CD4-positive, CD25-positive, alpha-beta regulatory T cell (primary cell): ENCODE measurements at regions not wholly inside any gene's neighbourhood (a gene's known extent, or its start where the extent isn't known, plus 50 kb on each side); places are given as distances from the start of the nearest gene placed in this dataset.

Experiments used
- ATAC-seq, 2 donors: fragments of 150-1000 bp; cut with Tn5 transposase; one replicate each; pipeline ENCODE4 v1.10.0; 2021; ENCODE audit warnings: low read depth in 2 of 2, moderate number of reproducible peaks in 2 of 2, moderate library complexity in 1 of 2
- DNase-seq, 3 donors: peaks; one replicate each; pipeline versions ENCODE4 v3.0.0 to v3.0.0-alpha.2; 2012 to 2022; ENCODE audit warnings: mixed read lengths in 1 of 3
- H3K27ac ChIP-seq: one replicate; pipeline ENCODE4 v1.7.0; 2013; ENCODE audit warnings: mild to moderate bottlenecking, low read length; ENCODE audit not compliant: insufficient read depth, poor library complexity, severe bottlenecking
- H3K27me3 ChIP-seq: one replicate; pipeline ENCODE4 v1.7.0; 2013; ENCODE audit warnings: low read length; ENCODE audit not compliant: control insufficient read depth, insufficient read depth
- H3K36me3 ChIP-seq: one replicate; pipeline ENCODE4 v1.7.0; 2013; ENCODE audit warnings: mild to moderate bottlenecking, low read length, moderate library complexity; ENCODE audit not compliant: control insufficient read depth, insufficient read depth
- H3K4me1 ChIP-seq: 2 replicates; pipeline ENCODE4 v1.7.0; 2013; ENCODE audit warnings: mild to moderate bottlenecking, low read length; ENCODE audit not compliant: insufficient read depth, control insufficient read depth, poor library complexity, severe bottlenecking
- H3K4me3 ChIP-seq: one replicate; pipeline ENCODE4 v1.7.0; 2013; ENCODE audit warnings: low read depth, mild to moderate bottlenecking, low read length, moderate library complexity
- H3K9me3 ChIP-seq, 2 experiments: 1 replicate in 1 of 2; 2 replicates in 1 of 2; pipeline ENCODE4 v1.7.0; 2013; ENCODE audit warnings: low read length in 2 of 2, mild to moderate bottlenecking in 1 of 2, moderate library complexity in 1 of 2; ENCODE audit not compliant: control insufficient read depth in 2 of 2
- H3K27ac Mint-ChIP-seq, 3 donors: one replicate each; pipeline ENCODE4 v1.8.0; 2020 to 2022; ENCODE audit warnings: mild to moderate bottlenecking in 3 of 3, mixed read lengths in 3 of 3, moderate library complexity in 2 of 3
- H3K27me3 Mint-ChIP-seq: one replicate; pipeline ENCODE4 v1.8.0; 2022; ENCODE audit warnings: mild to moderate bottlenecking, mixed read lengths
- H3K36me3 Mint-ChIP-seq: one replicate; pipeline ENCODE4 v1.8.0; 2020; ENCODE audit warnings: mixed read lengths
- H3K4me1 Mint-ChIP-seq, 4 donors: one replicate each; pipeline ENCODE4 v1.8.0; 2020 to 2022; ENCODE audit warnings: mixed read lengths in 4 of 4, mild to moderate bottlenecking in 1 of 4
- H3K4me3 Mint-ChIP-seq, 4 donors: one replicate each; pipeline ENCODE4 v1.8.0; 2020 to 2022; ENCODE audit warnings: mild to moderate bottlenecking in 4 of 4, mixed read lengths in 4 of 4, moderate library complexity in 3 of 4
- H3K9me3 Mint-ChIP-seq, 7 donors: one replicate each; pipeline ENCODE4 v1.8.0; 2020 to 2022; ENCODE audit warnings: mixed read lengths in 7 of 7, mild to moderate bottlenecking in 3 of 7, moderate library complexity in 2 of 7

DNA sequence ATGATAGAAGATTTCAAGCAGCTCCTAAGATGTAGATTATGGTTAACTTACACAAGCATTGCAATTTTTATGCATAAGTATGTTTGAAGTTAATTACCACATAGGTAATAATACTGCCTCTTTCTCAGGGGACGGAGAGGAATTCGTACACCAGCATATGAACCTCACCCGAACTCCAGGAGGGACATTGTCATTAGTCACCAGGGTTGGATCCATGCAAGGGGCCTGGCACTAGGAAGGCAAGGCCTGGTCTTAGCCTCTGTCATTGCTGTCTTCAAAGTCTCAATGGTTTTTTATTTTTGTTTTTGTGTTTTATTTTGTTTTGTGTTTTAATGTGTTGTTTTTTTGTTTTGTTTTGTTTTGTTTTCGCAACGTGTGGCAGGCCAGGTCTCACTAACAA is 145.6 kb upstream of the PPP2R2D start:
- Mint-ChIP-seq H3K4me1 (no peaks in the 10 kb centered on the region), H3K27me3 (no peaks in the 10 kb centered on the region)

DNA sequence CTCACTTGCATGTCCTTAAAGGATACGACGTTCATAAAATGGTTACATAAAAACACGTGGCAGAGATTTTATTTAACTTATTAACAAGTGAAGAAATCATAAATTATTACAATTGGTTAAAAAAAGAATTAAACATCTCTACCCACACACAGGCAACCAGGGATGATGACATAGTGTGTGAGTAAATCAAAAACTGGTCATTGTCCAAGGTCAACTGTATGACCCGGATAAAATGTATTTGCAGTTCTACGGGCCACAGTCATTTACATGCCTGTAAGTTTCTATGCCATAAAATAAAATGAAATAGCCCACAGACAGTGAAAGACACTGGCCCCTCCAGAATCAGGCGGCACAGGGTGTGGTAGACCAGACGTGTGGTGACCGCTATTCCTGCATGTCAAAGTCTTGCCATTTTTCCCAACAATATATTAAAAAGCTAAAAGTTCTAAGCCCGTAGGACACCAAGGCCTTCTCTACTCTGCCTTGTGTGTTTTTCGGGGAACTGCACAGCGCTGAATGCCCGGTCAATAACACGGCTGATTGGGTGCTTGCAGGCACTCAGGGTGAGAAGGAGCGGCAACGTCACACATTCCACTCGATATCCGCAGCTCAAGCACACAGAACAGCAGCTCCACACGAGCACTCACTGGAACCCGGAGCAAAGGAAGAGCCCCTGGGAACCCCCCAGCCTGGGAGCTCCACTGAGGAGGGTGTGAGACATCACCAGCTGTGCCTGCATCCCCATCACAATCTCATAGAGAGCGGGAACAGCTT is 143.3 kb upstream of the PPP2R2D start:
- Mint-ChIP-seq H3K27ac (no peak overlapping the region), H3K27me3 (no peaks in the 10 kb centered on the region), H3K4me3 (no peak overlapping the region), H3K36me3 (no peaks in the 10 kb centered on the region), H3K9me3 (no peaks in the 10 kb centered on the region), H3K4me1 (no peaks in the 10 kb centered on the region)
- ATAC-seq, result no peak
- H3K36me3 ChIP-seq, result no peaks in the 10 kb centered on the region
- no peaks in the 10 kb centered on the region for H3K4me1 ChIP-seq
- no peak overlapping the region for H3K27ac ChIP-seq
- no peak for DNase-seq
- no peaks in the 10 kb centered on the region for H3K9me3 ChIP-seq
- H3K27me3 ChIP-seq, result no peaks in the 10 kb centered on the region
- H3K4me3 ChIP-seq, result no peak overlapping the region

More for the DNA sequence above, 145.6 kb upstream of the PPP2R2D start:
- no peak for DNase-seq
- Mint-ChIP-seq H3K36me3 (no peaks in the 10 kb centered on the region), H3K4me3 (no peak overlapping the region), H3K27ac (no peak overlapping the region), H3K9me3 (no peaks in the 10 kb centered on the region)
- no peaks in the 10 kb centered on the region for H3K4me1 ChIP-seq
- H3K27me3 ChIP-seq, result no peaks in the 10 kb centered on the region
- ATAC-seq, result no peak
- H3K9me3 ChIP-seq, result no peaks in the 10 kb centered on the region
- no peaks in the 10 kb centered on the region for H3K36me3 ChIP-seq
- H3K4me3 ChIP-seq, result no peak overlapping the region
- H3K27ac ChIP-seq, result no peak overlapping the region

GRCh38 chr10:131758062-131758938 is 142.5 kb upstream of the PPP2R2D start:
- Mint-ChIP-seq H3K27me3 (no peaks in the 10 kb centered on the region), H3K9me3 (no peaks in the 10 kb centered on the region), H3K4me1 (no peaks in the 10 kb centered on the region), H3K4me3 (no peak overlapping the region), H3K27ac (no peak overlapping the region), H3K36me3 (no peaks in the 10 kb centered on the region)
- H3K27me3 ChIP-seq, result no peaks in the 10 kb centered on the region
- H3K4me1 ChIP-seq, result no peaks in the 10 kb centered on the region
- no peak overlapping the region for H3K4me3 ChIP-seq
- no peak for DNase-seq
- H3K27ac ChIP-seq, result no peak overlapping the region
- no peaks in the 10 kb centered on the region for H3K36me3 ChIP-seq
- H3K9me3 ChIP-seq, result no peaks in the 10 kb centered on the region
- ATAC-seq, result no peak

GRCh38 chr10:131758939-131759301 is 141.9 kb upstream of the PPP2R2D start:
- H3K4me3 ChIP-seq, result no peak overlapping the region
- no peaks in the 10 kb centered on the region for H3K36me3 Mint-ChIP-seq
- no peak overlapping the region for H3K27ac ChIP-seq
- no peaks in the 10 kb centered on the region for H3K9me3 Mint-ChIP-seq
- no peak for ATAC-seq
- DNase-seq, result no peak
- H3K27ac Mint-ChIP-seq, result no peak overlapping the region
- H3K9me3 ChIP-seq, result no peaks in the 10 kb centered on the region
- H3K4me1 ChIP-seq, result no peaks in the 10 kb centered on the region
- H3K27me3 Mint-ChIP-seq, result peaks cover 5% of the 10 kb centered on the region
- H3K27me3 ChIP-seq, result no peaks in the 10 kb centered on the region
- no peaks in the 10 kb centered on the region for H3K36me3 ChIP-seq
- H3K4me1 Mint-ChIP-seq, result no peaks in the 10 kb centered on the region
- no peak overlapping the region for H3K4me3 Mint-ChIP-seq

DNA sequence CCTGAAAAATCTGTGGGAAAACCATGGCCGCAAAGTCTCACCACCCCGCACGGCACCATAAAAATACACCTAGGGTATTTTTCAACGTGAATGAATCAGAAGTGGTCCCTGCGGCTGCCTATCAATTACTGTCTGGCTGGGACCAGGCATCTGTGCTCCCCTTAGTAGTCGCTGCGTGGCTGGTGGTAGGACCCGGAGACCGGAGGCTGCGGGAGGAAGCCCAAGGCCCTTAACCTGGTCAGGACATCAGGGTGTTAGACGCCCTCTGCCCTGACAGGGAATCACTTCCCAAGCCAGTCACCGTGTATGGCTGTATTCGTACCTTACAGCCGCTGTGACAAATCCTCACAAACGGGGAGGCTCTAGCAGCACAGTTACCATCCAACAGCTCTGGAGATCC is 141.5 kb upstream of the PPP2R2D start:
- no peak for DNase-seq
- Mint-ChIP-seq H3K9me3 (no peaks in the 10 kb centered on the region), H3K27me3 (peaks cover 5% of the 10 kb centered on the region), H3K4me1 (no peaks in the 10 kb centered on the region), H3K36me3 (no peaks in the 10 kb centered on the region), H3K4me3 (no peak overlapping the region), H3K27ac (no peak overlapping the region)
- Histone ChIP-seq H3K27ac (no peak overlapping the region), H3K36me3 (no peaks in the 10 kb centered on the region), H3K27me3 (no peaks in the 10 kb centered on the region), H3K4me3 (no peak overlapping the region), H3K9me3 (no peaks in the 10 kb centered on the region), H3K4me1 (no peaks in the 10 kb centered on the region)
- ATAC-seq, result no peak

GRCh38 chr10:131760416-131761166 is 140.2 kb upstream of the PPP2R2D start:
- Mint-ChIP-seq H3K9me3 (peaks cover 0 to 1% (median 0%) of the 10 kb centered on the region in 7 donors), H3K4me1 (no peaks in the 10 kb centered on the region), H3K27ac (no peak overlapping the region), H3K36me3 (no peaks in the 10 kb centered on the region), H3K4me3 (no peak overlapping the region), H3K27me3 (peaks cover 5% of the 10 kb centered on the region)
- no peaks in the 10 kb centered on the region for H3K9me3 ChIP-seq
- no peaks in the 10 kb centered on the region for H3K4me1 ChIP-seq
- no peak overlapping the region for H3K27ac ChIP-seq
- H3K27me3 ChIP-seq, result no peaks in the 10 kb centered on the region
- DNase-seq (no peak), ATAC-seq (no peak)
- no peak overlapping the region for H3K4me3 ChIP-seq
- H3K36me3 ChIP-seq, result no peaks in the 10 kb centered on the region

- H3K4me3 ChIP-seq, result no peak overlapping the region
- no peak overlapping the region for H3K27ac ChIP-seq
- ATAC-seq (no peak), DNase-seq (no peak)
- Mint-ChIP-seq H3K9me3 (peaks cover 0 to 3% (median 0%) of the 10 kb centered on the region in 7 donors), H3K36me3 (no peaks in the 10 kb centered on the region), H3K27me3 (peaks cover 5% of the 10 kb centered on the region), H3K4me3 (no peak overlapping the region), H3K27ac (no peak overlapping the region), H3K4me1 (no peaks in the 10 kb centered on the region)
- no peaks in the 10 kb centered on the region for H3K9me3 ChIP-seq
- H3K27me3 ChIP-seq, result no peaks in the 10 kb centered on the region
- no peaks in the 10 kb centered on the region for H3K4me1 ChIP-seq
- H3K36me3 ChIP-seq, result no peaks in the 10 kb centered on the region
Measured at GRCh38 chr10:131762789-131763696, 137.8 kb upstream of the PPP2R2D start.
